ENCODE measurements at regions not wholly inside any gene's neighbourhood (a gene's known extent, or its start where the extent isn't known, plus 50 kb on each side); places are given as distances from the start of the nearest gene placed in this dataset.

DNA sequence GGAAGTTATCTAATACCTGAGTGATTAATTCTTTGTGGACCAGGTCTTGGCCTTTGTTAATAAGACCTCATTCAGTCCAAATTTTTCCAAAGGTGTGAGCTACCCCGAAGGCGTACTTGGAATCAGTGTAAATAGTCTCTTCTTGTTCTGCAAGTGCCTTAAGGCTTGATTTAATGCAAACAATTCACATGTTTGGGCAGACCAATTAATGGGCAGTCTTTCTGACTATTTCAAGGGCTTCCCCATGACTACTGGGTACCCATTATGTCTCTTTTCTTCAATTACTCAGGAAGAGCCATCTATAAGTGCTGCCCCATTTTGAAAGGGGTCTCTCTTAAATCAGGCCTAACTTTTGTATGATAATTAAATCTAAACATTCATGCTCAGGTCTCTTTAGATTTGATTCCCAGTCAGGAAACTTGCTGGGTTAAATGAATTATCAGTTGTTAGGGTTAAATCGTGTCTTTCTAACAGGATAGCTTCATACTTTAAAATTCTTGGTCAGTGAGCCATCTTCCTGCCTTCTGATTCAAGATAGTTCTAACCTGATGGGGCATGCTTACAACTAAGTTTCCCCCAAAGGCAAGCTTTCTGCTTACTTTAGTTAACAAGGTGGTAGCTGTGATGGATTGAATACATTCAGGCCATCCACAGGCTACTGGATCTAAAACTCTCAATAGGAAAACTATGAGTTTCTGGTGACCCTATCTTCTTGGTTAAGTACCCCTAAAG, 179.6 kb downstream of the CCNG2 start:
- H3K9me3 Mint-ChIP-seq = peaks cover 45 to 46% of the 10 kb centered on the region in 2 experiments
- TF ChIP-seq, protein P1, sequence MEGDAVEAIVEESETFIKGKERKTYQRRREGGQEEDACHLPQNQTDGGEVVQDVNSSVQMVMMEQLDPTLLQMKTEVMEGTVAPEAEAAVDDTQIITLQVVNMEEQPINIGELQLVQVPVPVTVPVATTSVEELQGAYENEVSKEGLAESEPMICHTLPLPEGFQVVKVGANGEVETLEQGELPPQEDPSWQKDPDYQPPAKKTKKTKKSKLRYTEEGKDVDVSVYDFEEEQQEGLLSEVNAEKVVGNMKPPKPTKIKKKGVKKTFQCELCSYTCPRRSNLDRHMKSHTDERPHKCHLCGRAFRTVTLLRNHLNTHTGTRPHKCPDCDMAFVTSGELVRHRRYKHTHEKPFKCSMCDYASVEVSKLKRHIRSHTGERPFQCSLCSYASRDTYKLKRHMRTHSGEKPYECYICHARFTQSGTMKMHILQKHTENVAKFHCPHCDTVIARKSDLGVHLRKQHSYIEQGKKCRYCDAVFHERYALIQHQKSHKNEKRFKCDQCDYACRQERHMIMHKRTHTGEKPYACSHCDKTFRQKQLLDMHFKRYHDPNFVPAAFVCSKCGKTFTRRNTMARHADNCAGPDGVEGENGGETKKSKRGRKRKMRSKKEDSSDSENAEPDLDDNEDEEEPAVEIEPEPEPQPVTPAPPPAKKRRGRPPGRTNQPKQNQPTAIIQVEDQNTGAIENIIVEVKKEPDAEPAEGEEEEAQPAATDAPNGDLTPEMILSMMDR (conservative IDR thresholded peaks at IDR 0.05) = no peak
- H4K5ac ChIP-seq (ENCODE audit: insufficient read length, low read depth, low read length) = no peak overlapping the region
- H4K8ac ChIP-seq (replicated peaks; ENCODE audit: insufficient read length, low read depth, low read length) = no peak overlapping the region
- H4K20me1 ChIP-seq (ENCODE audit: control insufficient read depth, insufficient read depth, insufficient read length) = no peaks in the 10 kb centered on the region
- DNase-seq = no peak
- no peak overlapping the region for H3T11ph ChIP-seq (ENCODE audit: low read length)
- H3K4ac ChIP-seq (ENCODE audit: low read depth, low read length) = no peak overlapping the region
- no peaks in the 10 kb centered on the region for H3K79me2 ChIP-seq (ENCODE audit: insufficient read depth, low read length)
- no peak overlapping the region for H3K27ac Mint-ChIP-seq
- no peaks in the 10 kb centered on the region for H3K23me2 ChIP-seq (ENCODE audit: insufficient read length, low read depth, low read length, poor library complexity, severe bottlenecking)
- no peak overlapping the region for H2AK5ac ChIP-seq (ENCODE audit: insufficient read length, low read length)
- no peaks in the 10 kb centered on the region; the same call in none of the 2 replicates for H3K27me3 Mint-ChIP-seq (ENCODE audit: low read depth)
- no peak overlapping the region for H2BK12ac ChIP-seq (ENCODE audit: insufficient read length, low read depth, low read length)
- H3K4me1 Mint-ChIP-seq = no peaks in the 10 kb centered on the region
- H4K91ac ChIP-seq (ENCODE audit: insufficient read length, low read depth, low read length) = no peak overlapping the region
- H3K4me2 ChIP-seq (ENCODE audit: insufficient read depth, insufficient read length, low read length) = no peak overlapping the region
- no peak overlapping the region for H3K56ac ChIP-seq (ENCODE audit: insufficient read length, low read depth, low read length)
- H2AFZ ChIP-seq (ENCODE audit: low read length) = no peak overlapping the region
- no peak overlapping the region for H3K18ac ChIP-seq (ENCODE audit: insufficient read length, low read depth, low read length)
- no peak overlapping the region for H3K9ac ChIP-seq (ENCODE audit: extremely low read depth, insufficient read length, low read length)
- H3K4me1 ChIP-seq (ENCODE audit: insufficient read depth, low read length) = no peaks in the 10 kb centered on the region
- H3K79me1 ChIP-seq (ENCODE audit: insufficient read depth, low read depth, low read length, poor library complexity, severe bottlenecking) = no peaks in the 10 kb centered on the region
- H3K36me3 Mint-ChIP-seq (ENCODE audit: insufficient read depth in 1 of 3, low read depth in 3 of 3) = peaks cover 2 to 28% (median 4%) of the 10 kb centered on the region in 3 experiments; a peak in 5 of 7 replicates
- no peak overlapping the region for H2BK120ac ChIP-seq (ENCODE audit: low read depth, low read length, poor library complexity, severe bottlenecking)
- no CpG with 5 or more reads among the region's 3 CpGs for WGBS (ENCODE audit: extremely low coverage, insufficient read length, low lambda C conversion rate)
- H3K27me3 ChIP-seq (ENCODE audit: insufficient read depth, low read length) = no peaks in the 10 kb centered on the region
- no peak overlapping the region for H3K14ac ChIP-seq (ENCODE audit: insufficient read depth, low read length)
- H3K4me3 Mint-ChIP-seq = no peak overlapping the region
- no peak overlapping the region for H3K23ac ChIP-seq (ENCODE audit: insufficient read length, low read depth, low read length)
- no peak overlapping the region for H2BK15ac ChIP-seq (ENCODE audit: low read depth, low read length)
- H3K9me3 ChIP-seq (ENCODE audit: control insufficient read depth, low read depth, low read length) = peaks cover 4% of the 10 kb centered on the region
- H3K27ac ChIP-seq (ENCODE audit: insufficient read length, low read depth, low read length) = no peak overlapping the region
- no peak overlapping the region for H2BK5ac ChIP-seq (ENCODE audit: insufficient read length, low read length)
- no peak overlapping the region for H2BK20ac ChIP-seq (ENCODE audit: low read depth, low read length, poor library complexity, severe bottlenecking)
